CD4-positive, alpha-beta T cell treated with Interleukin-17A for 4 hours (primary cell): ENCODE measurements at regions not wholly inside any gene's neighbourhood (a gene's known extent, or its start where the extent isn't known, plus 50 kb on each side); places are given as distances from the start of the nearest gene placed in this dataset.
"Not testable (repeated sequence)": the region's sequence is repeated elsewhere in the genome, so short reads cannot be mapped to it uniquely, and the experiment has no call there.

ENCODE experiments used
- DNase-seq: peaks from one replicate; pipeline ENCODE4 v3.0.0-alpha.2; 2020; ENCODE audit warnings: mixed read lengths

DNA sequence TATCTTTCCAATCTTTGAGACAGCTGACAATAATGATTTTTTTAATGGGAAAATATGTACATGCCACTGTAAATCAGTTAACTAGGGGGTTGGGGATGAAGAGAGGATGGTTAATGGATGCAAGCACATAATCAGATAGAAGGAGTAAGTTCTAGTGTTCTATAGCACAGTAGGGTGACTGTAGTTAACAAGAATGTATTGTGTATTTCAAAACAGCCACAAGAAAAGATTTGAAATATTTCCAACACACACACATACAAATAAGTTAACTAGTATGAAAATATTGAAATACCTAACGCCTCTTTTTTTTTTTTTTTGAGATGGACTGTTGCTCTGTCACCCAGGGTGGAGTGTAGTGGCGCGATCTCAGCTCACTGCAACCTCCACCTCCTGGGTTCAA lies 153.4 kb upstream of the SALL4 start:
- DNase-seq: no peak

- DNase-seq: no peak
Measured at GRCh38 chr20:51953731-51954340, 151.5 kb upstream of the SALL4 start.

DNA sequence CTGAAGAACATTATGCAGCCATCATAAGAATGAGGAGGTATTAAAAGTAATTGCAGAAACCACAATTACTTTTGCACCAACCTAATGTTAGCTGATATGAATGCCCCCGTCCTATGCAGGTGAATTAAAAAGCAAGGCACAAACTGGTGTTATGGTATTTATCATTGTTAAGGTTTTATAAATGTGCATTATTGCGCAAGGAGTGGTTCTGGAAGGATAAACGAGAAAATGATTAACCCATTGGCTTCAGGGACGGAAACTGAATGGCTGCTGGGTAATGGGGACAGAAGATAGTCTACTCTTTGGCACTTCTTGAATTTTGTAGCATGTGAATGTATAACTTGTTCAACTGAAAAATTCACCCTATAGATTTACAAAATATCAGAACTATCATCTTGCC lies 148.6 kb upstream of the SALL4 start:
- DNase-seq: no peak

GRCh38 chr20:51946586-51946985 lies 144.3 kb upstream of the SALL4 start:
- DNase-seq: no peak

DNA sequence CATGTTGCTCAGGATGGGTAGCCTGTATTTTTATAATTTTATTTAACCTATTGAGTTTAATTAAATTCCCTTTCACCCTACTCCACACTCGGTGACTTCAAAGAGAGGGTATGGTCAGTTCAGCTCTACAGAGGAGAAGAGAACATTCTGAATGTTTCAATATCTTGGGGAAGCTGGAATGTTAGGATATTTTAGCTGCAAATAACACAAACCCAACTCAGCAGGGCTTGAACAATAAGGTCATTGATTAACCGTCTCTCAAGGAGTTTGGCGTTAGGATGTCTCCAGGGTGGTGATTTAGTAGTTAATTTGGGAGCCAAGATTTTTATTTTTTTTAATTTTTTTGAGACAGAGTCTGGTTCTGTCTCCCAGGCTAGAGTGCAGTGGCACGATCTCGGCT lies 143.6 kb upstream of the SALL4 start:
- DNase-seq: no peak

DNA sequence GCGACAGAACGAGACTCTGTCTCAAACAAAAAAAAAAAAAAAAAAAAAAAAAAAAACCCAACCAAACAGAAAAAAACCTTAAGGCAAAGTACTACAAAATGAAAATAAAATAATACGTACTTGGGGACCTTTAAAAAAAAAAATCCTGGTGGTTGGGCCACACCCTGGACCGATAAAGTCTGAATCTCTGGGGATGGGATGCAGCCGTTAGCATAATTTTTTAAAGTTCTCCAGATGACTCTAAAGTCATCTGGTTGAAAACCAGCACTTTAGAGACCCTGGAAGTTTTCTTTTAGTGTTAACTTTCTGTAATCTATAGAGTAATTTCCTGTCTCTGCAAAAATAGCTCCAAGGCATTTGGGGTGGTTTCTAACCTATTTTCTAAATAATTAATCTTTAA lies 142.9 kb upstream of the SALL4 start:
- no peak for DNase-seq

GRCh38 chr20:51943761-51944160 lies 141.4 kb upstream of the SALL4 start:
- DNase-seq: no peak

- not testable (repeated sequence) for DNase-seq
Measured at GRCh38 chr20:51943326-51943725, 141.0 kb upstream of the SALL4 start.

- no peak for DNase-seq
Measured at GRCh38 chr20:51941503-51941902, 139.2 kb upstream of the SALL4 start.

DNA sequence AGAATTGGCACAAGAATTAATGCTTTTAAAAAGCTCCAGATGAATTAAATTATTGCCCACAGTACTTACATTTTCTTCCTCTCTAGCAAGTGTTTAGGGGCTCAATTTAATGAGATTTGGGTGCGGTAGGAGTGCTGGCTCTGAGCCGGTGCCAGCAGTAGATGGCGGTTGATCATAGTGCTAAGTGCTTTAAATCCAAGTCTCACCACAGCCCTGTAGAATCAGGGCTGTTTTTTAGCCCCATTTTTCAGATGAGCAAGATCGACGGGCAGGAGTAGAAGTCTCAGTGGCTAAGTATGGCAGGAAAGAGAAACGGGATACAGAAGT lies 136.9 kb upstream of the SALL4 start:
- DNase-seq: no peak

DNA sequence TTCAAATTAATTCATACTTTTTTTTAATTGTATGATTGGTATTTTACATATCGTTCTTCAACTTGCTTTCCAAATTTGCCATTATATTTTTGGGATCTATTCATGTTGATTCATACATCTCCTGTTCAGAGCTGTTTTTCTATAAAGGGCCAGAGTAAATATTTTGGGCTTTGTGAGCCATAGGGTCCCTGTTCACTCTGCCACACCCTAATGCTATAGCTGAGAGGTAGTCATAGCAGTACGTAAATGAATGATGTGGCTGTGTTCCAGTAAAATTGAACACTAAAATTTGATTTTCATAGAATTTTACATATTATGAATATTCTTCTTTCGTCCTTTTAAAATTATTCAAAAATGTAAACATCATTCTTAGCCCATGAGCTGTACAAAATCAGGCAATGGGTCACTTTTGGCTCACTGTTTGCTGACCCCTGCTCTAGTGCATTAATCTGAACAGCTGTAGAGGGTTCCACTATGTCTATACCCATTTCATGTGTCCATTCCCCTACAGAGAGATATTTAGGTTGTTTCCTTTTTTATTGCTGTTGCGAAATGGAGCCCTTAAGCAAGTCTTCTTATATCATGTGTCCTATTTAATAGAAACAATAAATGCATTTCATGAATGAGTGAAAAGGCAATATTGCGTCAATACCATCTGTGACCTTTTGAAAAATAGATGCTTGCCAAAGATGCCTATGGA lies 136.4 kb upstream of the SALL4 start:
- DNase-seq: no peak

DNA sequence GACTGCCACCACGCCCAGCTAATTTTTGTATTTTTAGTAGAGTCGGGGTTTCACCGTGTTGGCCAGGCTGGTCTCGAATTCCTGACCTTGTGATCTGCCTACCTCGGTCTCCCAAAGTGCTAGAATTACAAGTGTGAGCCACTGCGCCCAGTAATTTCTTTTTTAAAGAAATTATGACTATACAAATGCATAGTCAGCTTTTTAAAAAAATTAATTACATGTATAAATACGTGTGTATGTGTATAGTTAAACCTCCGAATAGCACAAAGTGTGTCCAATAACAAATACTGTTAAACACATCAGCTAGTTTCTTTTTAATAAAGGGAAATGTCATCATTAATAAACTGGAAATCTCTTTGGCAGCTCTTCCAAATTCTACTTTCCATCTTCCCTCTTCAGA lies 135.5 kb upstream of the SALL4 start:
- no peak for DNase-seq

- no peak for DNase-seq
Measured at GRCh38 chr20:51936377-51936776, 134.1 kb upstream of the SALL4 start.

- no peak for DNase-seq
Measured at GRCh38 chr20:51935003-51935358, 132.7 kb upstream of the SALL4 start.

- no peak for DNase-seq
Measured at GRCh38 chr20:51934301-51935002, 132.1 kb upstream of the SALL4 start.

DNA sequence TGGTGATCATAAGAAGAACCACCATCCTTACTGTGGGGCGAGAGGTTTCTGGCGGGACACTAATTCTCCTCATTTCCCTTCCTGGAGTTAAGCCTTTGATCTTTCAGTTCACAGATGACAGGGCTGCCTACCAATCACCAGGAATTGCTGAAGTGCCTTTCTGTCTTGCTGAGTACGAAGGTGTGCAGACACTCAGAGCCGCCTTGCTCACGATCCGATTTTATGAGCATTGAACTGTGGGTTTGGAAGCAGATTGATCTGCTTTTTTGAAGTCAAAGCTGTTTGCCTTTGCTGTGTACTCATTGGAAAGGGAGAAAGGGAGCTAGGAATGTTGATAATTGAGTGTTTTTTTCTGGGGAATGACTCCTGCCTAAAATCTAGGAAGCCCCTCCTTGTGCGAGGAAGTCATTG lies 129.1 kb upstream of the SALL4 start:
- no peak for DNase-seq

GRCh38 chr20:51930775-51931174 lies 128.5 kb upstream of the SALL4 start:
- no peak for DNase-seq

- DNase-seq: no peak
Measured at GRCh38 chr20:51928931-51929330, 126.6 kb upstream of the SALL4 start.

GRCh38 chr20:51927970-51928369 lies 125.6 kb upstream of the SALL4 start:
- DNase-seq: not testable (repeated sequence)

DNA sequence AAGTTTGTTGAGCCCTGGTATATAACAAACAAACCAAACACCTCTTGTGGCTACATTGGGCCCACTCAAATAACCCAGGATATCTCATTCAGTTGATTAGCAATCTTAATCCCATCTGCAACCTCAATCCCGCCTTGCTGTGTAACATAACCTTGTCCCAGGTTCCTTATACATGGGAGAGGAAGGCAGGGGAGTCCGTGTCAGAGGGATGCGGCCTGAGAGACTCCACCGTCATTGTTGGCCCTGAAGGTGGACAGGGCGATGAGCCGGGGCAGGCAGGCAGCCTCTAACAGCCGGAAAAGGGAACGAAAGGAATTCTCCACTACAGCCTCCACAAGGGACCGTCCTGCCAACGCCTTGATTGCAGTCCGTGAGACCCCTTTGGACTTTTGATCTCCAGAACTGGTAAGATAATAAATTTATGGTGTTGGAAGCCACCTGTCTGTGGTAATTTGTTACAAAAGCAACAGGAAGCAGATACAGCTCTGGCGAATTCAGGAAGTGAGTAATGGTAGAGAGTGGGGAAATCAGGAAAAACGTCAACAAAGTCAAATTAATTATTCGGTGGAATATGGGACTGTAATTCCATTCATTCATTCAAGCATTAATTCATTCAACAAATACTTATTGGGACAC lies 124.5 kb upstream of the SALL4 start:
- DNase-seq: no peak

- no peak for DNase-seq
Measured at GRCh38 chr20:51924509-51924908, 122.2 kb upstream of the SALL4 start.

DNA sequence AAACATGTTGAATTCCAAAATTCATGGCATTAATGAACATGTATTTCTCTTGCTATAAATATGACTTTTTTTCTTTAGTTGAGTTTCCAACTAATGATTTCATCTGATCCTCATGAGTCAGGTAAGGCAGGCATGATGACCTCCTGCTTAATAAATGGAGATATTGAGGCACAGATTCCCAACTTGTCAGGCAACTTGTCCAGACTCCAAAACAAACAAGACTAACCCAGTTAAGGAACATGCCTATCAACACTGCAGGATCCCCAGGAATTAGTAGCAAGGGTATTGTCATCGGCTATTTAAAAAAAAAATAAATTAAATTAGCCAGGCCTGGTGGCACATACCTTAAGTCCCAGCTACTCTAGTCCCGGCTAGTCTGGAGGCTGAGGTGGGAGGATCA lies 121.3 kb upstream of the SALL4 start:
- no peak for DNase-seq

DNA sequence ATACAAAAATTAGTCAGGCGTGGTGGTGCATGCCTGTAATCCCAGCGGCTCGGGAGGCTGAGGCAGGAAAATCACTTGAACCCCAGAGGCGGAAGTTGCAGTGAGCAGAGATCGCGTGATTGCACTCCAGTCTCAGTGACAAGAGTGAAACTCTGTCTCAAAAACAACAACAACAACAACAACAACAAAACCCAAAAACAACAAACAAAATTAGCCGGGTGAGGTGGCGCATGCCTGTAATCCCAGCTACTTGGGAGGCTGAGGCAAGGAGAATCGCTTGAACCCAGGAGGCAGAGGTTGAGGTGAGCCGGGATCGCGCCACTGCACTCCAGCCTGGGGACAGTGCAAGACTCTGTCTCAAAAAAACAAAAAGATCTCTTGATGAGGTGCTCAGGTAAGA lies 120.5 kb upstream of the SALL4 start:
- not testable (repeated sequence) for DNase-seq

GRCh38 chr20:51918561-51918960 lies 116.2 kb upstream of the SALL4 start:
- no peak for DNase-seq
